VCaP (cell line): ENCODE measurements at regions not wholly inside any gene's neighbourhood (a gene's known extent, or its start where the extent isn't known, plus 50 kb on each side); places are given as distances from the start of the nearest gene placed in this dataset.

Source experiments
- H3K27ac ChIP-seq: fragments of 450-650 bp; 2 replicates; pipeline ENCODE4 v1.5.1; 2017
- CTCF ChIP-seq: fragments of 450-650 bp; conservative IDR thresholded peaks from 2 replicates; pipeline ENCODE4 v1.5.1; 2017; ENCODE audit warnings: mild to moderate bottlenecking, moderate library complexity

- no peak overlapping the region for H3K27ac ChIP-seq
- no peak for TF ChIP-seq CTCF
Observed at GRCh38 chr14:85247071-85247470, 282.9 kb upstream of the FLRT2 start.

- no peak for TF ChIP-seq CTCF
Observed at GRCh38 chr14:85248881-85249635, 280.9 kb upstream of the FLRT2 start.

GRCh38 chr14:85250414-85251189 lies 279.3 kb upstream of the FLRT2 start:
- no peak overlapping the region for H3K27ac ChIP-seq
- no peak for TF ChIP-seq CTCF

More at GRCh38 chr14:85248881-85249635, 280.9 kb upstream of the FLRT2 start:
- H3K27ac ChIP-seq = no peak overlapping the region

- TF ChIP-seq CTCF = no peak
- no peak overlapping the region for H3K27ac ChIP-seq
Observed at GRCh38 chr14:85252011-85252410, 277.9 kb upstream of the FLRT2 start.

GRCh38 chr14:85254711-85255110 lies 275.2 kb upstream of the FLRT2 start:
- TF ChIP-seq CTCF = no peak

GRCh38 chr14:85257287-85257686 lies 272.7 kb upstream of the FLRT2 start:
- no peak for TF ChIP-seq CTCF

More at GRCh38 chr14:85254711-85255110, 275.2 kb upstream of the FLRT2 start:
- no peak overlapping the region for H3K27ac ChIP-seq

GRCh38 chr14:85263916-85264675 lies 265.8 kb upstream of the FLRT2 start:
- no peak overlapping the region for H3K27ac ChIP-seq
- TF ChIP-seq CTCF = no peak

More at GRCh38 chr14:85257287-85257686, 272.7 kb upstream of the FLRT2 start:
- no peak overlapping the region for H3K27ac ChIP-seq
